LNCaP clone FGC (cell line): ENCODE measurements at regions not wholly inside any gene's neighbourhood (a gene's known extent, or its start where the extent isn't known, plus 50 kb on each side); places are given as distances from the start of the nearest gene placed in this dataset.
A peak's percentile ranks its signal among the peaks of the same experiment; 100 is the strongest.

ENCODE experiments used
- DNase-seq: peaks from one replicate; pipeline ENCODE4 v3.0.0-alpha.2; 2011; ENCODE audit warnings: low read depth
- H3K4me3 ChIP-seq: 2 replicates; pipeline ENCODE4 v1.5.1; 2011; ENCODE audit warnings: mild to moderate bottlenecking, low read depth, low read length, control low read depth
- CTCF ChIP-seq: IDR thresholded peaks from 2 replicates; pipeline ENCODE4 v1.5.1; 2012; ENCODE audit warnings: mild to moderate bottlenecking; ENCODE audit not compliant: control insufficient read depth, insufficient read depth; ENCODE audit errors: extremely low read depth

- DNase-seq: no peak
- TF ChIP-seq CTCF: no peak
- no peak overlapping the region for H3K4me3 ChIP-seq
Measured at GRCh38 chr2:176961775-176962619, 250.6 kb upstream of the HNRNPA3 start.

GRCh38 chr2:176963568-176964287, 248.9 kb upstream of the HNRNPA3 start:
- TF ChIP-seq CTCF: no peak
- H3K4me3 ChIP-seq: no peak overlapping the region
- no peak for DNase-seq

- H3K4me3 ChIP-seq: no peak overlapping the region
- no peak for DNase-seq
- TF ChIP-seq CTCF: no peak
Measured at GRCh38 chr2:176967911-176968450, 244.6 kb upstream of the HNRNPA3 start.

GRCh38 chr2:176969642-176970359, 242.8 kb upstream of the HNRNPA3 start:
- DNase-seq: no peak
- TF ChIP-seq CTCF: no peak
- no peak overlapping the region for H3K4me3 ChIP-seq

GRCh38 chr2:176976736-176977685, 235.6 kb upstream of the HNRNPA3 start:
- no peak for TF ChIP-seq CTCF
- H3K4me3 ChIP-seq: no peak overlapping the region
- DNase-seq: no peak

GRCh38 chr2:176978921-176979320, 233.7 kb upstream of the HNRNPA3 start:
- TF ChIP-seq CTCF: peak; percentile 16; the same call in 1 of the 2 replicates
- no peak for DNase-seq
- H3K4me3 ChIP-seq: no peak overlapping the region
